B cell (primary cell): ENCODE measurements at regions not wholly inside any gene's neighbourhood (a gene's known extent, or its start where the extent isn't known, plus 50 kb on each side); places are given as distances from the start of the nearest gene placed in this dataset.

Source experiments
- ATAC-seq: fragments of 200-7000 bp; cut with Tn5 transposase; one replicate; pipeline ENCODE4 v1.10.0; 2021; ENCODE audit warnings: low read depth, mild to moderate bottlenecking, moderate number of reproducible peaks, moderate library complexity
- CTCF ChIA-PET: fragments of 350-600 bp; sonication (Branson Sonifier 250); formaldehyde crosslinking; loops from one replicate; lab custom pipeline; 2021; ENCODE audit warnings: antibody characterized with exemption, inconsistent platforms; lab: Charles Lee
- POLR2A ChIA-PET: fragments of 350-600 bp; sonication (Branson Sonifier 250); formaldehyde crosslinking; loops from one replicate; lab custom pipeline; 2021; ENCODE audit warnings: antibody characterized with exemption; lab: Charles Lee
- DNase-seq: peaks from one replicate; pipeline ENCODE4 v3.0.0; 2013
- H2AFZ ChIP-seq: 2 replicates; pipeline ENCODE4 v1.6.1; 2012; ENCODE audit warnings: mild to moderate bottlenecking, low read depth, low read length; ENCODE audit not compliant: insufficient read depth, poor library complexity, severe bottlenecking
- H3K27ac ChIP-seq, 2 donors: 1 replicate in 1 of 2; 2 replicates in 1 of 2; pipeline ENCODE4 v1.5.1; 2012 to 2013; ENCODE audit warnings: low read length in 2 of 2, mild to moderate bottlenecking in 2 of 2, moderate library complexity in 1 of 2
- H3K27me3 ChIP-seq, 4 experiments: fragments of 200-600 bp in 1 of 4; sonication (generic) in 1 of 4; replicated peaks in 1 of 4; 1 replicate in 2 of 4; 2 replicates in 2 of 4; pipeline versions ENCODE4 v1.6.1 to v1.7.0; 2013 to 2016; ENCODE audit warnings: low read length in 3 of 4, mild to moderate bottlenecking in 2 of 4, mixed read lengths in 1 of 4, moderate library complexity in 1 of 4; ENCODE audit not compliant: insufficient read depth in 4 of 4, control insufficient read depth in 3 of 4; ENCODE audit errors: control extremely low read depth in 1 of 4
- H3K36me3 ChIP-seq, 2 experiments: replicated peaks in 1 of 2; 1 replicate in 1 of 2; 2 replicates in 1 of 2; pipeline versions ENCODE4 v1.6.1 to v1.7.1; 2013; ENCODE audit warnings: low read length in 1 of 2; ENCODE audit not compliant: insufficient read depth in 2 of 2, control insufficient read depth in 1 of 2; ENCODE audit errors: control extremely low read depth in 1 of 2, extremely low read depth in 1 of 2
- H3K4me1 ChIP-seq, 2 donors: fragments of 200-600 bp in 1 of 2; sonication (generic) in 1 of 2; 1 replicate in 1 of 2; 2 replicates in 1 of 2; pipeline versions ENCODE4 v1.5.1 to v1.6.1; 2013 to 2017; ENCODE audit warnings: low read length in 2 of 2; ENCODE audit not compliant: control insufficient read depth in 2 of 2, insufficient read depth in 2 of 2
- H3K4me2 ChIP-seq: replicated peaks from 2 replicates; pipeline ENCODE3; 2012; ENCODE audit warnings: mild to moderate bottlenecking, low read depth, low read length; ENCODE audit not compliant: poor library complexity, severe bottlenecking
- H3K4me3 ChIP-seq, 5 experiments: fragments of 200-600 bp in 1 of 5; sonication (generic) in 1 of 5; 1 replicate in 3 of 5; 2 replicates in 2 of 5; pipeline versions ENCODE4 v1.5.1 to v1.7.0; 2011 to 2016; ENCODE audit warnings: low read length in 4 of 5, mild to moderate bottlenecking in 4 of 5, low read depth in 2 of 5, control low read depth in 1 of 5, moderate library complexity in 1 of 5; ENCODE audit not compliant: insufficient read depth in 1 of 5; ENCODE audit errors: control extremely low read depth in 1 of 5, extremely low read depth in 1 of 5
- H3K79me2 ChIP-seq: fragments of 200-600 bp; sonication (generic); one replicate; pipeline ENCODE4 v1.6.0; 2016; ENCODE audit warnings: low read length; ENCODE audit not compliant: control insufficient read depth, insufficient read depth
- H3K9ac ChIP-seq: fragments of 200-600 bp; sonication (generic); 2 replicates; pipeline ENCODE4 v1.6.1; 2017; ENCODE audit warnings: mild to moderate bottlenecking, low read length, moderate library complexity
- H3K9me3 ChIP-seq, 3 donors: one replicate each; pipeline versions ENCODE4 v1.6.1 to v1.7.1; 2013; ENCODE audit warnings: low read length in 2 of 3; ENCODE audit not compliant: control insufficient read depth in 2 of 3, insufficient read depth in 1 of 3; ENCODE audit errors: control extremely low read depth in 1 of 3
- H4K20me1 ChIP-seq: 2 replicates; pipeline ENCODE4 v1.6.0; 2012; ENCODE audit warnings: mild to moderate bottlenecking, low read length; ENCODE audit not compliant: insufficient read depth, control insufficient read depth, poor library complexity, severe bottlenecking
- H3K27ac Mint-ChIP-seq: one replicate; pipeline ENCODE4 v1.8.0; 2021; ENCODE audit warnings: mixed read lengths
- H3K27me3 Mint-ChIP-seq: one replicate; pipeline ENCODE4 v1.8.0; 2021; ENCODE audit warnings: mixed read lengths
- H3K4me1 Mint-ChIP-seq: one replicate; pipeline ENCODE4 v1.8.0; 2021; ENCODE audit warnings: mixed read lengths
- H3K4me3 Mint-ChIP-seq: one replicate; pipeline ENCODE4 v1.8.0; 2021; ENCODE audit warnings: mixed read lengths
- H3K9me3 Mint-ChIP-seq: one replicate; pipeline ENCODE4 v1.8.0; 2022; ENCODE audit warnings: mixed read lengths; ENCODE audit not compliant: insufficient read depth
- CTCF ChIP-seq: fragments of 200-600 bp; IDR thresholded peaks from one replicate; pipeline ENCODE4 v1.8.0; 2022; ENCODE audit warnings: antibody characterized with exemption, mild to moderate bottlenecking
- EZH2 ChIP-seq: IDR thresholded peaks from 2 replicates; pipeline ENCODE4 v1.6.1; 2012; ENCODE audit warnings: borderline replicate concordance, low read depth, mild to moderate bottlenecking, moderate library complexity, low read length; ENCODE audit not compliant: insufficient read depth, poor library complexity, severe bottlenecking
- WGBS: methylation state at CpG from one replicate; pipeline ENCODE4 v1.1.5; 2013; ENCODE audit warnings: missing lambda C conversion rate; ENCODE audit not compliant: insufficient coverage; 5-methylcytosine and 5-hydroxymethylcytosine counted together
- intact Hi-C: fragments of 100-400 bp; cut with micrococcal nuclease; formaldehyde crosslinking; loops from one replicate; pipeline ENCODE4 v1.10.0; 2022

DNA sequence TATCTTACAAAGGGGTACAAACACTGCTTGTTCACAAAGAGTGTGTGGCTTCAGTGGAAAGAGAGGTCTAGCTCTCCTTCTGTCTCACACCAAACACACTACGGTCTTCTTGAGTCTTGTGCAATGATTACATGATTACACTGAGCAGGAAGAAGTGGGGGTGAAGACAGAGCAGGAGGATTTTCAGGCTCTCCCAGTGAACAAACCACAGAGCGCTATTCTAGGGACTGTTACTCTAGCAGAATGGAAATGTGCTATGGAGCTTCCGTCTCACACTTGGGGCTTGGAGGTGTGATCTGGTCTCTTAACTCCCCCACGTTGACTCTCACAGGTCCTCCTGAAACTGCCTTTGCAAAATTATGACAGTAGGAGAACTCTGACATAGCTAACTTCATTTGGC lies 203.4 kb downstream of the MYLK4 start:
- H3K9ac ChIP-seq: no peak overlapping the region
- Mint-ChIP-seq H3K4me3 (no peak overlapping the region), H3K27me3 (peaks cover 56% of the 10 kb centered on the region), H3K4me1 (peaks cover 11% of the 10 kb centered on the region), H3K9me3 (no peaks in the 10 kb centered on the region), H3K27ac (no peak overlapping the region)
- H3K27ac ChIP-seq: no peak overlapping the region
- no peaks in the 10 kb centered on the region for H4K20me1 ChIP-seq
- peaks cover 0 to 23% (median 10%) of the 10 kb centered on the region in 4 experiments for H3K27me3 ChIP-seq
- no peak overlapping the region for H3K4me2 ChIP-seq
- DNase-seq (no peak), ATAC-seq (no peak)
- 71% methylated on average over 1 of the region's 4 CpGs for WGBS
- H3K9me3 ChIP-seq: peaks cover 0 to 7% (median 0%) of the 10 kb centered on the region in 3 donors
- TF ChIP-seq CTCF: no peak
- no peak for TF ChIP-seq EZH2
- CTCF ChIA-PET: no interaction called here
- no peaks in the 10 kb centered on the region for H3K79me2 ChIP-seq
- intact Hi-C loops: no loop called here
- H2AFZ ChIP-seq: no peak overlapping the region
- H3K4me1 ChIP-seq: peaks cover 9% of the 10 kb centered on the region in 2 donors
- H3K4me3 ChIP-seq: no peak overlapping the region
- POLR2A ChIA-PET: no interaction called here
- H3K36me3 ChIP-seq: no peaks in the 10 kb centered on the region

DNA sequence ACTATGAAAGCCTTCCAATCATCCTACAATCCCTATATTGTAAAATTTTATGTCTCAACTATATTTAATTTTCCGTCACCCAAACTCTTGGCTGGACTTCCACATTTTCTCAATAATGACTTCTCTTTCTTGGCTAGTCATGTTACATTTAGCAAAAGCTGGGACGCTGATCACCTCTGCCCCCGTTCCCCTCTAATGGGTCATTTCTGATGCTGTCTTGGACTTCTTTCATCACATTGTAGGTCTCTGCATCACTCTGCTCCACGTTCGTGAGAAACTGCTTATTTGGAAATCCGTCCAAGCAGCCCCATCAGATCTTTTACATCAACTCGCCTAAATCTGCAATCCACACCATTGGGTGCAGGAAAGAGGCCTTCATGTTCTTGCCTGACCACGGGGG lies 203.8 kb downstream of the MYLK4 start:
- peaks cover 60% of the 10 kb centered on the region for H3K27me3 Mint-ChIP-seq
- Histone ChIP-seq H4K20me1 (no peaks in the 10 kb centered on the region), H3K4me3 (no peak overlapping the region), H3K9ac (no peak overlapping the region), H3K27ac (no peak overlapping the region), H3K4me2 (no peak overlapping the region), H3K4me1 (peaks cover 9 to 10% of the 10 kb centered on the region in 2 donors), H3K79me2 (no peaks in the 10 kb centered on the region), H3K27me3 (peaks cover 0 to 25% (median 11%) of the 10 kb centered on the region in 4 experiments), H3K9me3 (peaks cover 0 to 7% (median 0%) of the 10 kb centered on the region in 3 donors), H2AFZ (no peak overlapping the region), H3K36me3 (no peaks in the 10 kb centered on the region)
- intact Hi-C loops: no loop called here
- no peak overlapping the region for H3K4me3 Mint-ChIP-seq
- ChIA-PET POLR2A (no interaction called here), CTCF (no interaction called here)
- WGBS: 92% methylated on average over 7 of the region's 8 CpGs
- TF ChIP-seq EZH2 (no peak), CTCF (no peak)
- no peak for DNase-seq
- no peak for ATAC-seq
- H3K9me3 Mint-ChIP-seq: no peaks in the 10 kb centered on the region
- H3K4me1 Mint-ChIP-seq: peaks cover 11% of the 10 kb centered on the region
- no peak overlapping the region for H3K27ac Mint-ChIP-seq
